Gastroesophageal sphincter (tissue), 4 donors: ENCODE measurements at regions not wholly inside any gene's neighbourhood (a gene's known extent, or its start where the extent isn't known, plus 50 kb on each side); places are given as distances from the start of the nearest gene placed in this dataset.

ENCODE experiments used
- ATAC-seq: fragments of 150-250 bp; one replicate; pipeline ENCODE4 v1.9.1; 2016; ENCODE audit warnings: mild to moderate bottlenecking, moderate library complexity
- H3K27ac ChIP-seq, 4 donors: fragments of 200-600 bp; sonication (generic) in 3 of 4; 1 replicate in 3 of 4; 2 replicates in 1 of 4; pipeline ENCODE4 v1.5.1; 2016 to 2019
- H3K27me3 ChIP-seq: fragments of 200-600 bp; sonication (generic); one replicate; pipeline ENCODE4 v1.5.1; 2019
- H3K36me3 ChIP-seq, 2 donors: fragments of 200-600 bp; sonication (generic); one replicate each; pipeline ENCODE4 v1.5.1; 2019; ENCODE audit warnings: control low read depth in 1 of 2
- H3K4me1 ChIP-seq, 3 donors: fragments of 200-600 bp; sonication (generic); 1 replicate in 2 of 3; 2 replicates in 1 of 3; pipeline ENCODE4 v1.5.1; 2016 to 2019; ENCODE audit warnings: control low read depth in 2 of 3
- H3K4me3 ChIP-seq, 2 donors: fragments of 200-600 bp; sonication (generic); one replicate each; pipeline ENCODE4 v1.5.1; 2019; ENCODE audit warnings: mild to moderate bottlenecking in 1 of 2, moderate library complexity in 1 of 2
- H3K9me3 ChIP-seq, 3 donors: fragments of 200-600 bp; sonication (generic); one replicate each; pipeline ENCODE4 v1.5.1; 2017 to 2019; ENCODE audit warnings: control low read depth in 2 of 3
- EP300 ChIP-seq: sonication (generic); formaldehyde crosslinking; IDR thresholded peaks from one replicate; pipeline ENCODE4 v1.6.1; 2017; ENCODE audit warnings: antibody characterized with exemption, mild to moderate bottlenecking
- POLR2A ChIP-seq, 2 donors: fragments of 450-650 bp; IDR thresholded peaks; one replicate each; pipeline ENCODE4 v1.6.1; 2017; ENCODE audit warnings: antibody characterized with exemption in 2 of 2, mild to moderate bottlenecking in 2 of 2, moderate library complexity in 1 of 2
- POLR2AphosphoS5 ChIP-seq: sonication (generic); formaldehyde crosslinking; IDR thresholded peaks from one replicate; pipeline ENCODE4 v1.6.1; 2017; ENCODE audit warnings: antibody characterized with exemption
- WGBS, 2 donors: methylation state at CpG; one replicate each; pipeline ENCODE4 v1.1.5; 2018; ENCODE audit warnings: low coverage in 1 of 2; 5-methylcytosine and 5-hydroxymethylcytosine counted together
- TF ChIP-seq, protein P1 (sequence below), 4 experiments: fragments of 200-600 bp in 2 of 4; fragments of 450-650 bp in 2 of 4; sonication (generic) in 1 of 4; IDR thresholded peaks; one replicate each; pipeline ENCODE4 v1.5.1; 2017 to 2019; ENCODE audit warnings: antibody characterized with exemption in 4 of 4, mild to moderate bottlenecking in 2 of 4, moderate library complexity in 2 of 4

- WGBS, 2 donors, result 41 to 53% methylated on average over 10 to 13 of the region's 21 CpGs
- no peaks in the 10 kb centered on the region for H3K9me3 ChIP-seq
- no peaks in the 10 kb centered on the region for H3K36me3 ChIP-seq
- ATAC-seq, result peak; percentile 35
- no peak overlapping the region for H3K27ac ChIP-seq
- TF ChIP-seq POLR2A (IDR thresholded peaks at IDR 0.05), result no peak
- no peak for TF ChIP-seq EP300
- TF ChIP-seq, protein P1, sequence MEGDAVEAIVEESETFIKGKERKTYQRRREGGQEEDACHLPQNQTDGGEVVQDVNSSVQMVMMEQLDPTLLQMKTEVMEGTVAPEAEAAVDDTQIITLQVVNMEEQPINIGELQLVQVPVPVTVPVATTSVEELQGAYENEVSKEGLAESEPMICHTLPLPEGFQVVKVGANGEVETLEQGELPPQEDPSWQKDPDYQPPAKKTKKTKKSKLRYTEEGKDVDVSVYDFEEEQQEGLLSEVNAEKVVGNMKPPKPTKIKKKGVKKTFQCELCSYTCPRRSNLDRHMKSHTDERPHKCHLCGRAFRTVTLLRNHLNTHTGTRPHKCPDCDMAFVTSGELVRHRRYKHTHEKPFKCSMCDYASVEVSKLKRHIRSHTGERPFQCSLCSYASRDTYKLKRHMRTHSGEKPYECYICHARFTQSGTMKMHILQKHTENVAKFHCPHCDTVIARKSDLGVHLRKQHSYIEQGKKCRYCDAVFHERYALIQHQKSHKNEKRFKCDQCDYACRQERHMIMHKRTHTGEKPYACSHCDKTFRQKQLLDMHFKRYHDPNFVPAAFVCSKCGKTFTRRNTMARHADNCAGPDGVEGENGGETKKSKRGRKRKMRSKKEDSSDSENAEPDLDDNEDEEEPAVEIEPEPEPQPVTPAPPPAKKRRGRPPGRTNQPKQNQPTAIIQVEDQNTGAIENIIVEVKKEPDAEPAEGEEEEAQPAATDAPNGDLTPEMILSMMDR (IDR thresholded peaks at IDR 0.05), result peak in 3 of 4 experiments; percentile 86 to 98 (median 89)
- TF ChIP-seq POLR2AphosphoS5, result no peak
- H3K27me3 ChIP-seq, result peaks cover 60% of the 10 kb centered on the region
- peaks cover 0 to 11% (median 0%) of the 10 kb centered on the region in 3 donors for H3K4me1 ChIP-seq
- no peak overlapping the region for H3K4me3 ChIP-seq
Measured at GRCh38 chr1:5509664-5510452, 482.4 kb downstream of the NPHP4 start.

- ATAC-seq, result no peak
- H3K4me1 ChIP-seq, result peaks cover 0 to 13% (median 7%) of the 10 kb centered on the region in 3 donors
- H3K27ac ChIP-seq, result no peak overlapping the region
- no peak overlapping the region for H3K4me3 ChIP-seq
- peaks cover 60% of the 10 kb centered on the region for H3K27me3 ChIP-seq
- no peaks in the 10 kb centered on the region for H3K9me3 ChIP-seq
- TF ChIP-seq, protein P1 (IDR thresholded peaks at IDR 0.05), result no peak
- no peak for TF ChIP-seq POLR2AphosphoS5
- no peak for TF ChIP-seq POLR2A (IDR thresholded peaks at IDR 0.05)
- H3K36me3 ChIP-seq, result no peaks in the 10 kb centered on the region
- 60 to 100% methylated on average over 1 to 2 of the region's 14 CpGs for WGBS, 2 donors
Measured at GRCh38 chr1:5508669-5509330, 483.4 kb downstream of the NPHP4 start.

DNA sequence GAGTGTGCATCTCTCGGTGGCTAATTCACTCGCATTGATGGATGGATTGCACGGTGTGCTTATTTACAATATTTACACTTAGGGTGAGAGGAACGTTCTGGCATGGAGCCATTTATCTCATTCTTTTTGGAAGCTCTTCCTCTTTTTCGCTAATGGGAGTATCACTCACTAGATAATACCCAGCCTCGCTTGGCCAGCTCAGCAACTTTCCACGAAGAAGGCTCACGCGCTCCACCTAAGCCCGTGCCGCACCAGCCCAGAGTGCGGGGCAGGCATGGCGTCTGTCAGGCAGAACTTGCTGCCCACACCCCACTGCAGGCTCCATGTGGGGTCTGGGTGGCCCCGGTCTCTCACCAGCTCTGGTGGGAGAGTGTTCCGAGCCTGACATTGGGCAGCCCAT is 484.9 kb downstream of the NPHP4 start:
- H3K27me3 ChIP-seq, result peaks cover 50% of the 10 kb centered on the region
- no peak for ATAC-seq
- 18 to 26% methylated on average over 2 to 6 of the region's 15 CpGs for WGBS, 2 donors
- peaks cover 0 to 26% (median 16%) of the 10 kb centered on the region in 3 donors for H3K4me1 ChIP-seq
- H3K9me3 ChIP-seq, result no peaks in the 10 kb centered on the region
- no peaks in the 10 kb centered on the region for H3K36me3 ChIP-seq
- no peak for TF ChIP-seq POLR2AphosphoS5
- no peak for TF ChIP-seq EP300
- TF ChIP-seq, protein P1 (IDR thresholded peaks at IDR 0.05), result no peak
- no peak for TF ChIP-seq POLR2A (IDR thresholded peaks at IDR 0.05)
- H3K27ac ChIP-seq, result no peak overlapping the region
- H3K4me3 ChIP-seq, result no peak overlapping the region

GRCh38 chr1:5506634-5507033 is 485.6 kb downstream of the NPHP4 start:
- TF ChIP-seq EP300 (no peak), POLR2AphosphoS5 (no peak), POLR2A (IDR thresholded peaks at IDR 0.05) (no peak)
- TF ChIP-seq, protein P1 (IDR thresholded peaks at IDR 0.05), result no peak
- H3K36me3 ChIP-seq, result no peaks in the 10 kb centered on the region
- no peaks in the 10 kb centered on the region for H3K9me3 ChIP-seq
- H3K27ac ChIP-seq, result no peak overlapping the region
- H3K4me3 ChIP-seq, result no peak overlapping the region
- peaks cover 0 to 31% (median 16%) of the 10 kb centered on the region in 3 donors for H3K4me1 ChIP-seq
- H3K27me3 ChIP-seq, result peaks cover 43% of the 10 kb centered on the region
- WGBS, 2 donors, result 75 to 100% methylated on average over 2 of the region's 11 CpGs
- ATAC-seq, result no peak
